OCI-LY1 (cell line): ENCODE measurements at regions not wholly inside any gene's neighbourhood (a gene's known extent, or its start where the extent isn't known, plus 50 kb on each side); places are given as distances from the start of the nearest gene placed in this dataset.

ENCODE experiments used
- H2AFZ ChIP-seq: fragments of 200-600 bp; sonication (generic), shearing (Covaris generic); 2 replicates; pipeline ENCODE4 v1.6.0; 2014; ENCODE audit warnings: antibody characterized with exemption, mild to moderate bottlenecking, low read length
- H3F3A ChIP-seq: fragments of 200-600 bp; sonication (generic), shearing (Covaris generic); 2 replicates; pipeline ENCODE4 v1.6.0; 2014; ENCODE audit warnings: mild to moderate bottlenecking, antibody characterized with exemption, low read length, moderate library complexity; ENCODE audit not compliant: insufficient read depth
- H3K27ac ChIP-seq: fragments of 200-600 bp; sonication (generic); 2 replicates; pipeline ENCODE4 v1.5.1; 2014; ENCODE audit warnings: low read length, mixed run types, mild to moderate bottlenecking, low read depth; ENCODE audit not compliant: poor library complexity, severe bottlenecking
- H3K27me3 ChIP-seq: fragments of 200-600 bp; sonication (generic); 2 replicates; pipeline ENCODE4 v1.6.0; 2014; ENCODE audit warnings: antibody characterized with exemption, mild to moderate bottlenecking, low read length, moderate library complexity; ENCODE audit not compliant: insufficient read depth
- H3K36me3 ChIP-seq: fragments of 200-600 bp; sonication (generic); 2 replicates; pipeline ENCODE4 v1.6.1; 2014; ENCODE audit warnings: mild to moderate bottlenecking, antibody characterized with exemption, low read length, moderate library complexity, mixed read lengths; ENCODE audit not compliant: insufficient read depth
- H3K4me1 ChIP-seq: fragments of 200-600 bp; sonication (generic); 2 replicates; pipeline ENCODE4 v1.5.1; 2014; ENCODE audit warnings: mild to moderate bottlenecking, low read length, moderate library complexity; ENCODE audit not compliant: insufficient read depth, severe bottlenecking
- H3K4me2 ChIP-seq: fragments of 200-600 bp; sonication (generic), shearing (Covaris generic); 2 replicates; pipeline ENCODE4 v1.6.1; 2014; ENCODE audit warnings: low read length
- H3K4me3 ChIP-seq: fragments of 200-600 bp; sonication (generic); 2 replicates; pipeline ENCODE4 v1.5.1; 2014; ENCODE audit warnings: low read length, low read depth, mild to moderate bottlenecking, mixed read lengths; ENCODE audit not compliant: poor library complexity, severe bottlenecking
- H3K79me2 ChIP-seq: fragments of 200-600 bp; shearing (Covaris generic); 2 replicates; pipeline ENCODE4 v1.6.1; 2016; ENCODE audit warnings: mixed run types, low read length, mixed read lengths; ENCODE audit not compliant: insufficient read depth
- H3K9ac ChIP-seq: fragments of 200-600 bp; sonication (generic), shearing (Covaris generic); 2 replicates; pipeline ENCODE4 v1.6.1; 2014; ENCODE audit warnings: mild to moderate bottlenecking, low read length, mixed read lengths
- H3K9me2 ChIP-seq: fragments of 200-600 bp; sonication (generic), shearing (Covaris generic); 2 replicates; pipeline ENCODE4 v1.6.1; 2014; ENCODE audit warnings: low read depth, mild to moderate bottlenecking, low read length, mixed read lengths
- H3K9me3 ChIP-seq: fragments of 200-600 bp; shearing (Covaris generic); 2 replicates; pipeline ENCODE4 v1.6.1; 2014; ENCODE audit warnings: low read length, mixed read lengths
- H4K20me1 ChIP-seq: fragments of 200-600 bp; sonication (generic), shearing (Covaris generic); 2 replicates; pipeline ENCODE4 v1.6.0; 2016; ENCODE audit warnings: mild to moderate bottlenecking, low read length; ENCODE audit not compliant: insufficient read depth
- CTCF ChIP-seq: fragments of 200-600 bp; sonication (generic), shearing (Covaris generic); IDR thresholded peaks from 2 replicates; pipeline ENCODE4 v1.5.1; 2017; ENCODE audit warnings: mild to moderate bottlenecking, antibody characterized with exemption, low read length, moderate library complexity, mixed read lengths
- EZH2 ChIP-seq: fragments of 200-600 bp; sonication (generic), shearing (Covaris generic); IDR thresholded peaks from 2 replicates; pipeline ENCODE4 v1.8.0; 2017; ENCODE audit warnings: borderline replicate concordance, mixed run types, mild to moderate bottlenecking, antibody characterized with exemption, low read length, moderate library complexity, mixed read lengths

- H3K9me3 ChIP-seq, result no peaks in the 10 kb centered on the region
- no peaks in the 10 kb centered on the region for H3K9me2 ChIP-seq
- H3K9ac ChIP-seq, result no peak overlapping the region
- no peaks in the 10 kb centered on the region for H4K20me1 ChIP-seq
- no peaks in the 10 kb centered on the region for H3K79me2 ChIP-seq
- H3K4me3 ChIP-seq, result no peak overlapping the region
- no peaks in the 10 kb centered on the region for H3K4me1 ChIP-seq
- TF ChIP-seq CTCF (no peak), EZH2 (no peak)
- no peaks in the 10 kb centered on the region for H3F3A ChIP-seq
- H2AFZ ChIP-seq, result no peak overlapping the region
- no peaks in the 10 kb centered on the region for H3K36me3 ChIP-seq
- no peaks in the 10 kb centered on the region; the same call in 1 of the 2 replicates for H3K27me3 ChIP-seq
- no peak overlapping the region for H3K4me2 ChIP-seq
- H3K27ac ChIP-seq, result no peak overlapping the region
Observed at GRCh38 chrX:1851527-1851926, 236.7 kb downstream of the ASMT start.

- Histone ChIP-seq H3K4me2 (no peak overlapping the region), H3K27me3 (no peaks in the 10 kb centered on the region; the same call in 1 of the 2 replicates), H3K4me1 (no peaks in the 10 kb centered on the region), H3K4me3 (no peak overlapping the region), H3F3A (no peaks in the 10 kb centered on the region), H3K9me3 (no peaks in the 10 kb centered on the region), H3K9ac (no peak overlapping the region), H2AFZ (no peak overlapping the region), H3K9me2 (no peaks in the 10 kb centered on the region), H3K79me2 (no peaks in the 10 kb centered on the region), H3K27ac (no peak overlapping the region), H3K36me3 (no peaks in the 10 kb centered on the region), H4K20me1 (no peaks in the 10 kb centered on the region)
- no peak for TF ChIP-seq EZH2
- TF ChIP-seq CTCF, result no peak
Observed at GRCh38 chrX:1852082-1852481, 237.2 kb downstream of the ASMT start.

- Histone ChIP-seq H3K4me3 (no peak overlapping the region), H3F3A (no peaks in the 10 kb centered on the region), H3K9me2 (no peaks in the 10 kb centered on the region), H3K4me2 (no peak overlapping the region), H3K27ac (no peak overlapping the region), H4K20me1 (no peaks in the 10 kb centered on the region), H3K4me1 (no peaks in the 10 kb centered on the region), H3K9me3 (no peaks in the 10 kb centered on the region), H3K27me3 (no peaks in the 10 kb centered on the region), H3K9ac (no peak overlapping the region), H2AFZ (no peak overlapping the region), H3K79me2 (no peaks in the 10 kb centered on the region), H3K36me3 (no peaks in the 10 kb centered on the region)
- no peak for TF ChIP-seq CTCF
- TF ChIP-seq EZH2, result no peak
Observed at GRCh38 chrX:1853447-1853846, 238.6 kb downstream of the ASMT start.
